ENCODE measurements at regions not wholly inside any gene's neighbourhood (a gene's known extent, or its start where the extent isn't known, plus 50 kb on each side); places are given as distances from the start of the nearest gene placed in this dataset.

DNA sequence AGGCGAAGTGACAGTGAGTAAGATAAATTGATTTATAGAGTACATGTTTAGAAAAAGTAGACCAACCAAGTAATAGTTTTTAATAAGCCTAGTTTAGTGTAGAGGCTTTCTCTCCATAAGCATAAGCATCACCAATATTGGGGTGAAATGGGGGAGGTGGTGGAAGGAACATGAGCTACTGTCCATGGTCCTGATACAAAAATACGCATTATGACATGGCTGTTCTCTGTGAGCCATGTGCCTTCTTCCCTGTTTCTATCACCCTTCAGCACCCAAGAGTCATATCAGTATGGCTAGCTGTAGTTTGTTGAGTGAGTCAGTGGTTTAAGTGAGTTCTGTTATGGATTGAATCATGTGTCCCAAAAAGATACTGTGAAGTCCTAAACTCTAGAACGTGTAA lies 150.8 kb downstream of the EDN1 start:
- TF ChIP-seq CTCF (IDR thresholded peaks at IDR 0.05 in 8 of 11, conservative IDR thresholded peaks at IDR 0.05 in 3 of 11), result no peak
- no peak for TF ChIP-seq POLR2A (IDR thresholded peaks at IDR 0.05)

Measured in spleen (tissue), 7 donors.